Ovary (tissue), 3 donors: ENCODE measurements at regions not wholly inside any gene's neighbourhood (a gene's known extent, or its start where the extent isn't known, plus 50 kb on each side); places are given as distances from the start of the nearest gene placed in this dataset.

ENCODE experiments used
- POLR2A ChIP-seq: fragments of 450-650 bp; IDR thresholded peaks from one replicate; pipeline ENCODE4 v1.6.1; 2017; ENCODE audit warnings: antibody characterized with exemption, mild to moderate bottlenecking, moderate library complexity
- TF ChIP-seq, protein P1 (sequence below), 3 donors: fragments of 450-650 bp in 2 of 3; fragments of 200-600 bp in 1 of 3; IDR thresholded peaks; one replicate each; pipeline versions ENCODE4 v1.5.1 to v1.8.0; 2016 to 2022; ENCODE audit warnings: antibody characterized with exemption in 3 of 3, mild to moderate bottlenecking in 1 of 3
- donor health status: DM: no; HTN: no; CAD: no.

DNA sequence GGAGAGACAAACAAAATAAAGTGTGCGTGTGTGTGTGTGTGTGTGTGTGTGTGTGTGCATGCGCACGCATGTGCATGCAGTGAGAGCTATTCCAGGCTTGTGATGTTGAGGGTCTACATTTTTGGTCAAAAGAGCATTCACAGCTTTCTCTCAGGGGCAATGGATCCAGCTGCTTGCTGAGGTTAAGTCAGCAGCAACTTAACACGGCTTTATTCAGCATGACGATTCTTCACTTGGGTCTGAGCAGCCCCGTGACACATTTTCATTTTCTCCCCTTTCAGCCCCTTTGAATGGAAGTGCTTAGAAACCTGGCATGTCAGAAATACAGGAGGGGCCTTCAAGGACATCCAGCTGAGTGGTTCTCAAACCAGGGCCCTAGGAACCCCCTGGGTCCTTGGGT, 66.4 kb upstream of the MED9 start:
- no peak for TF ChIP-seq POLR2A
- TF ChIP-seq, protein P1, sequence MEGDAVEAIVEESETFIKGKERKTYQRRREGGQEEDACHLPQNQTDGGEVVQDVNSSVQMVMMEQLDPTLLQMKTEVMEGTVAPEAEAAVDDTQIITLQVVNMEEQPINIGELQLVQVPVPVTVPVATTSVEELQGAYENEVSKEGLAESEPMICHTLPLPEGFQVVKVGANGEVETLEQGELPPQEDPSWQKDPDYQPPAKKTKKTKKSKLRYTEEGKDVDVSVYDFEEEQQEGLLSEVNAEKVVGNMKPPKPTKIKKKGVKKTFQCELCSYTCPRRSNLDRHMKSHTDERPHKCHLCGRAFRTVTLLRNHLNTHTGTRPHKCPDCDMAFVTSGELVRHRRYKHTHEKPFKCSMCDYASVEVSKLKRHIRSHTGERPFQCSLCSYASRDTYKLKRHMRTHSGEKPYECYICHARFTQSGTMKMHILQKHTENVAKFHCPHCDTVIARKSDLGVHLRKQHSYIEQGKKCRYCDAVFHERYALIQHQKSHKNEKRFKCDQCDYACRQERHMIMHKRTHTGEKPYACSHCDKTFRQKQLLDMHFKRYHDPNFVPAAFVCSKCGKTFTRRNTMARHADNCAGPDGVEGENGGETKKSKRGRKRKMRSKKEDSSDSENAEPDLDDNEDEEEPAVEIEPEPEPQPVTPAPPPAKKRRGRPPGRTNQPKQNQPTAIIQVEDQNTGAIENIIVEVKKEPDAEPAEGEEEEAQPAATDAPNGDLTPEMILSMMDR (IDR thresholded peaks at IDR 0.05), result no peak
